OCI-LY7 (cell line): ENCODE measurements at regions not wholly inside any gene's neighbourhood (a gene's known extent, or its start where the extent isn't known, plus 50 kb on each side); places are given as distances from the start of the nearest gene placed in this dataset.
"Not testable (repeated sequence)": the region's sequence is repeated elsewhere in the genome, so short reads cannot be mapped to it uniquely, and the experiment has no call there.

Source experiments
- BruUV-seq: library from RNA; stranded (reverse); fragments of 400-500 nt; replicated peaks from 2 replicates; lab custom pipeline; 2021; lab: Mats Ljungman, UMichigan
- CTCF ChIA-PET: fragments of 300-600 bp; sonication (Branson Sonifier 250); formaldehyde crosslinking; loops from one replicate; lab custom pipeline; 2022; ENCODE audit warnings: antibody characterized with exemption; ENCODE audit not compliant: unreplicated experiment; lab: Charles Lee
- POLR2A ChIA-PET: fragments of 300-600 bp; sonication (Branson Sonifier 250); formaldehyde crosslinking; loops from one replicate; lab custom pipeline; 2022; ENCODE audit warnings: antibody characterized with exemption; lab: Charles Lee
- DNase-seq: peaks from one replicate; pipeline ENCODE4 v3.0.0-alpha.2; 2015; ENCODE audit warnings: low spot score
- H2AFZ ChIP-seq: fragments of 200-600 bp; sonication (generic), shearing (Covaris generic); 2 replicates; pipeline ENCODE4 v1.6.1; 2014; ENCODE audit warnings: mild to moderate bottlenecking, antibody characterized with exemption, low read length, moderate library complexity
- H3K27ac ChIP-seq: fragments of 200-600 bp; sonication (generic); 2 replicates; pipeline ENCODE4 v1.5.1; 2014; ENCODE audit warnings: mixed run types, low read depth, mild to moderate bottlenecking, moderate library complexity, low read length, inconsistent platforms; ENCODE audit not compliant: poor library complexity, severe bottlenecking
- H3K36me3 ChIP-seq: fragments of 200-600 bp; sonication (generic); 2 replicates; pipeline ENCODE4 v1.6.1; 2014; ENCODE audit warnings: mild to moderate bottlenecking, antibody characterized with exemption, low read length, moderate library complexity, mixed read lengths; ENCODE audit not compliant: insufficient read depth
- H3K4me1 ChIP-seq: fragments of 200-600 bp; sonication (generic); 2 replicates; pipeline ENCODE4 v1.5.1; 2014; ENCODE audit warnings: mild to moderate bottlenecking, low read length; ENCODE audit not compliant: insufficient read depth, poor library complexity, severe bottlenecking
- H3K4me2 ChIP-seq: fragments of 200-600 bp; sonication (generic); 2 replicates; pipeline ENCODE4 v1.6.1; 2014; ENCODE audit warnings: mild to moderate bottlenecking, low read length
- H3K4me3 ChIP-seq: fragments of 200-600 bp; sonication (generic); 2 replicates; pipeline ENCODE4 v1.5.1; 2014; ENCODE audit warnings: mild to moderate bottlenecking, low read depth, low read length; ENCODE audit not compliant: poor library complexity, severe bottlenecking
- H3K79me2 ChIP-seq: fragments of 200-600 bp; sonication (generic); 2 replicates; pipeline ENCODE4 v1.6.1; 2016; ENCODE audit warnings: low read depth, mild to moderate bottlenecking, low read length, moderate library complexity, mixed read lengths; ENCODE audit not compliant: insufficient read depth
- H3K9me2 ChIP-seq: fragments of 200-600 bp; sonication (generic); 2 replicates; pipeline ENCODE4 v1.6.1; 2016; ENCODE audit warnings: mild to moderate bottlenecking, low read length, mixed read lengths; ENCODE audit not compliant: insufficient read depth
- H3K9me3 ChIP-seq: fragments of 200-600 bp; sonication (generic); 2 replicates; pipeline ENCODE4 v1.6.1; 2014; ENCODE audit warnings: mild to moderate bottlenecking, mixed run types, low read length, mixed read lengths
- H4K20me1 ChIP-seq: fragments of 200-600 bp; sonication (generic); 2 replicates; pipeline ENCODE4 v1.6.1; 2014; ENCODE audit warnings: mild to moderate bottlenecking, antibody characterized with exemption, low read length, moderate library complexity, mixed read lengths; ENCODE audit not compliant: insufficient read depth
- CTCF ChIP-seq: fragments of 200-600 bp; sonication (generic); conservative IDR thresholded peaks from 2 replicates; pipeline ENCODE4 v1.5.1; 2014; ENCODE audit warnings: mild to moderate bottlenecking, antibody characterized with exemption, low read length, moderate library complexity, mixed read lengths
- EZH2phosphoT487 ChIP-seq: fragments of 200-600 bp; sonication (generic); IDR thresholded peaks from 2 replicates; pipeline ENCODE4 v1.6.1; 2018; ENCODE audit warnings: low read depth, borderline replicate concordance, mild to moderate bottlenecking, mixed run types, antibody characterized with exemption, low read length, moderate library complexity, mixed read lengths
- intact Hi-C: fragments of 100-400 bp; cut with micrococcal nuclease; formaldehyde crosslinking; loops from one replicate; pipeline ENCODE4 v1.10.0; 2022; ENCODE audit not compliant: unreplicated experiment

- Histone ChIP-seq H3K79me2 (no peaks in the 10 kb centered on the region), H3K9me3 (no peaks in the 10 kb centered on the region), H3K4me3 (no peak overlapping the region), H3K36me3 (no peaks in the 10 kb centered on the region), H4K20me1 (no peaks in the 10 kb centered on the region), H3K27ac (no peak overlapping the region), H2AFZ (no peak overlapping the region), H3K4me1 (no peaks in the 10 kb centered on the region), H3K9me2 (no peaks in the 10 kb centered on the region), H3K4me2 (no peak overlapping the region)
- no peak for TF ChIP-seq CTCF
- TF ChIP-seq EZH2phosphoT487, result no peak
- no peak for DNase-seq
- BruUV-seq, result no TSS peak
- CTCF ChIA-PET, result no interaction called here
- intact Hi-C loops, result no loop called here
- POLR2A ChIA-PET, result no interaction called here
These were observed 129.8 kb downstream of the GPCPD1 start for GRCh38 chr20:5480824-5481600.

- no peak overlapping the region for H2AFZ ChIP-seq
- H3K4me2 ChIP-seq, result no peak overlapping the region
- ChIA-PET CTCF (no interaction called here), POLR2A (no interaction called here)
- no peak for DNase-seq
- no peaks in the 10 kb centered on the region for H3K9me2 ChIP-seq
- BruUV-seq, result no TSS peak
- intact Hi-C loops, result no loop called here
- H3K9me3 ChIP-seq, result no peaks in the 10 kb centered on the region
- H3K4me3 ChIP-seq, result no peak overlapping the region
- no peak for TF ChIP-seq EZH2phosphoT487
- TF ChIP-seq CTCF, result no peak
- H4K20me1 ChIP-seq, result no peaks in the 10 kb centered on the region
- H3K4me1 ChIP-seq, result no peaks in the 10 kb centered on the region
- no peak overlapping the region for H3K27ac ChIP-seq
- no peaks in the 10 kb centered on the region for H3K36me3 ChIP-seq
- H3K79me2 ChIP-seq, result no peaks in the 10 kb centered on the region
These were observed 135.9 kb downstream of the GPCPD1 start for GRCh38 chr20:5474646-5475550.

GRCh38 chr20:5471866-5472265 lies 138.9 kb downstream of the GPCPD1 start:
- not testable (repeated sequence) for BruUV-seq, H3K9me2 ChIP-seq

More at GRCh38 chr20:5471866-5472265, 138.9 kb downstream of the GPCPD1 start:
- POLR2A ChIA-PET, H3K4me2 ChIP-seq, DNase-seq, CTCF ChIA-PET, H3K36me3 ChIP-seq, H3K27ac ChIP-seq, H3K9me3 ChIP-seq, intact Hi-C loops, H3K79me2 ChIP-seq, H3K4me3 ChIP-seq, H4K20me1 ChIP-seq, H2AFZ ChIP-seq, H3K4me1 ChIP-seq: not testable (repeated sequence)
